HG03342 (cell line): ENCODE measurements at regions not wholly inside any gene's neighbourhood (a gene's known extent, or its start where the extent isn't known, plus 50 kb on each side); places are given as distances from the start of the nearest gene placed in this dataset.

Source experiments
- ATAC-seq: cut with Tn5 transposase; IDR thresholded peaks from one replicate; pipeline ENCODE4 v1.9.1; 2021; ENCODE audit warnings: mild to moderate bottlenecking, moderate library complexity; ENCODE audit not compliant: unreplicated experiment

- ATAC-seq, result no peak
These were observed 51.1 kb upstream of the GRIK3 start for GRCh38 chr1:37085393-37085792.

GRCh38 chr1:37089750-37090149, 55.4 kb upstream of the GRIK3 start:
- no peak for ATAC-seq

GRCh38 chr1:37090671-37091070, 56.4 kb upstream of the GRIK3 start:
- no peak for ATAC-seq

- no peak for ATAC-seq
These were observed 58.6 kb upstream of the GRIK3 start for GRCh38 chr1:37092937-37093336.

GRCh38 chr1:37094302-37094701, 60.0 kb upstream of the GRIK3 start:
- no peak for ATAC-seq

- ATAC-seq, result no peak
These were observed 62.2 kb upstream of the GRIK3 start for GRCh38 chr1:37096523-37096922.

GRCh38 chr1:37097731-37098130, 63.4 kb upstream of the GRIK3 start:
- no peak for ATAC-seq

- no peak for ATAC-seq
These were observed 63.9 kb upstream of the GRIK3 start for GRCh38 chr1:37098237-37098636.

GRCh38 chr1:37100310-37100709, 66.0 kb upstream of the GRIK3 start:
- ATAC-seq, result no peak

- ATAC-seq, result no peak
These were observed 68.5 kb upstream of the GRIK3 start for GRCh38 chr1:37102656-37103382.

GRCh38 chr1:37105911-37106310, 71.6 kb upstream of the GRIK3 start:
- ATAC-seq, result no peak

GRCh38 chr1:37107153-37107907, 73.0 kb upstream of the GRIK3 start:
- ATAC-seq, result no peak

- no peak for ATAC-seq
These were observed 74.4 kb upstream of the GRIK3 start for GRCh38 chr1:37108596-37109188.

GRCh38 chr1:37112430-37112829, 78.1 kb upstream of the GRIK3 start:
- ATAC-seq, result no peak

GRCh38 chr1:37113285-37113997, 79.1 kb upstream of the GRIK3 start:
- ATAC-seq, result no peak

- ATAC-seq, result no peak
These were observed 84.5 kb upstream of the GRIK3 start for GRCh38 chr1:37118790-37119189.

- ATAC-seq, result no peak
These were observed 86.0 kb upstream of the GRIK3 start for GRCh38 chr1:37120279-37120678.

- no peak for ATAC-seq
These were observed 89.2 kb upstream of the GRIK3 start for GRCh38 chr1:37123276-37124115.

- ATAC-seq, result no peak
These were observed 90.2 kb upstream of the GRIK3 start for GRCh38 chr1:37124501-37124900.

- no peak for ATAC-seq
These were observed 91.0 kb upstream of the GRIK3 start for GRCh38 chr1:37125295-37125694.
